Heart left ventricle (tissue), 13 donors: ENCODE measurements at regions not wholly inside any gene's neighbourhood (a gene's known extent, or its start where the extent isn't known, plus 50 kb on each side); places are given as distances from the start of the nearest gene placed in this dataset.

Source experiments
- CTCF ChIP-seq, 12 donors: fragments of 200-600 bp; sonication (generic) in 4 of 12; IDR thresholded peaks; one replicate each; pipeline versions ENCODE4 v1.5.0 to v1.8.0; 2018 to 2022; ENCODE audit warnings: antibody characterized with exemption in 12 of 12, mild to moderate bottlenecking in 5 of 12
- POLR2A ChIP-seq, 2 donors: fragments of 450-650 bp; IDR thresholded peaks; one replicate each; pipeline ENCODE4 v1.6.1; 2017; ENCODE audit warnings: antibody characterized with exemption in 2 of 2, mild to moderate bottlenecking in 2 of 2, moderate library complexity in 2 of 2
- donor health status: ischemic (EF 13 %, LVEDD 7.1; RV severe dilation, severe dysfunction).
- donor health status: DM: no; HTN: yes; CAD: no.
- donor health status: DM: no; HTN: no; CAD: no.
- donor health status: ischemic (EF 25% LVEDD 6.9; RV normal size, moderate dysfunction).
- donor health status: ischemic (EF 25% LVEDD 5.7; RV mildly dilated, moderate dysfunction).
- donor health status: ischemic (EF 35%, LVEDD 5.7; RV mildly dilated, moderate dysfunction).
- donor health status: nonischemic (EF 11% LVEDD 7.7; RV severe dilation, severe dysfunction).
- donor health status: DM: yes; HTN: yes; CAD: no.
- donor health status: PGD.
- donor health status: ischemic (EF 29% LVEDD 5.4; RV normal size, mild dysfunction).
- donor health status: nonischemic (EF 23%, LVEDD 6.1; RV moderate dilation, normal function).

DNA sequence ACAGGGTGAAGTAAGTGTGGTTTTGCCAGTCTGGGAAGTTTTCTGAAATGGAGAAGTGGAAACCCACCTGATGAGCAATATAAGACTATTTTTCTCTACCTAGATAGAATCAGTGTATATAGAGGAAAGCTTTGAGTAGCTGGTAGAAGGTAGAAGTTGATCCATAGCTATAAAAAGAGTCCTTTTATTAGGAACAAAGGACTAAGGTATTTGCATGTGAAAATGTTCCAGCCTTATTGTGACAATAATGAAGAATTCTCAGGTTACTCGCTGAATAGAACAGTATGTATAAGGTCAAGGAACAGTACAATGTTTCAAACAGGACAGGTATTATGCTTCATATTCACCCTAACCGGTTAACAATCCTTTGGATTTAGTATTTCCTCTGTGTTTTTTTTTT is 972.2 kb downstream of the OTOL1 start:
- TF ChIP-seq CTCF (IDR thresholded peaks at IDR 0.05): no peak
- TF ChIP-seq POLR2A (IDR thresholded peaks at IDR 0.05): no peak
